ENCODE measurements at regions not wholly inside any gene's neighbourhood (a gene's known extent, or its start where the extent isn't known, plus 50 kb on each side); places are given as distances from the start of the nearest gene placed in this dataset.

- Histone ChIP-seq H3K79me2 (ENCODE audit: insufficient read depth, low read length) (no peaks in the 10 kb centered on the region), H3K4me3 (ENCODE audit: insufficient read depth, low read length) (no peak overlapping the region), H3K27me3 (ENCODE audit: insufficient read depth, low read length) (no peaks in the 10 kb centered on the region), H2AFZ (ENCODE audit: low read length) (no peak overlapping the region), H3K27ac (ENCODE audit: low read depth, low read length) (no peak overlapping the region), H4K20me1 (ENCODE audit: insufficient read depth, low read length) (no peaks in the 10 kb centered on the region), H3K4me1 (ENCODE audit: insufficient read depth, low read length) (no peaks in the 10 kb centered on the region), H3K36me3 (ENCODE audit: insufficient read depth, low read length) (no peaks in the 10 kb centered on the region), H3K4me2 (ENCODE audit: insufficient read depth, low read length) (no peak overlapping the region), H3K9me3 (ENCODE audit: low read depth, low read length) (peaks cover 4% of the 10 kb centered on the region)
- no peak for TF ChIP-seq CTCF (IDR thresholded peaks at IDR 0.05; ENCODE audit: extremely low read depth, low read depth, low read length)
- no peak for DNase-seq (ENCODE audit: insufficient read length, low spot score, missing footprints)
Observed at GRCh38 chr12:5374713-5375112, 57.2 kb upstream of the NTF3 start.

- H3K27ac ChIP-seq (ENCODE audit: low read depth, low read length) = no peak overlapping the region
- TF ChIP-seq CTCF (IDR thresholded peaks at IDR 0.05; ENCODE audit: extremely low read depth, low read depth, low read length) = no peak
- peaks cover 2% of the 10 kb centered on the region for H3K9me3 ChIP-seq (ENCODE audit: low read depth, low read length)
- H4K20me1 ChIP-seq (ENCODE audit: insufficient read depth, low read length) = no peaks in the 10 kb centered on the region
- H3K36me3 ChIP-seq (ENCODE audit: insufficient read depth, low read length) = no peaks in the 10 kb centered on the region
- no peak overlapping the region for H3K4me3 ChIP-seq (ENCODE audit: insufficient read depth, low read length)
- H3K4me2 ChIP-seq (ENCODE audit: insufficient read depth, low read length) = no peak overlapping the region
- no peak overlapping the region for H2AFZ ChIP-seq (ENCODE audit: low read length)
- no peaks in the 10 kb centered on the region for H3K27me3 ChIP-seq (ENCODE audit: insufficient read depth, low read length)
- no peak for DNase-seq (ENCODE audit: insufficient read length, low spot score, missing footprints)
- H3K79me2 ChIP-seq (ENCODE audit: insufficient read depth, low read length) = no peaks in the 10 kb centered on the region
- no peaks in the 10 kb centered on the region for H3K4me1 ChIP-seq (ENCODE audit: insufficient read depth, low read length)
Observed at GRCh38 chr12:5375547-5376295, 56.2 kb upstream of the NTF3 start.

- Histone ChIP-seq H3K4me3 (ENCODE audit: insufficient read depth, low read length) (no peak overlapping the region), H3K9me3 (ENCODE audit: low read depth, low read length) (peaks cover 2% of the 10 kb centered on the region), H3K27ac (ENCODE audit: low read depth, low read length) (no peak overlapping the region), H3K27me3 (ENCODE audit: insufficient read depth, low read length) (no peaks in the 10 kb centered on the region), H2AFZ (ENCODE audit: low read length) (no peak overlapping the region), H3K79me2 (ENCODE audit: insufficient read depth, low read length) (no peaks in the 10 kb centered on the region), H3K4me1 (ENCODE audit: insufficient read depth, low read length) (no peaks in the 10 kb centered on the region), H3K4me2 (ENCODE audit: insufficient read depth, low read length) (no peak overlapping the region), H3K36me3 (ENCODE audit: insufficient read depth, low read length) (no peaks in the 10 kb centered on the region), H4K20me1 (ENCODE audit: insufficient read depth, low read length) (no peaks in the 10 kb centered on the region)
- no peak for DNase-seq (ENCODE audit: insufficient read length, low spot score, missing footprints)
- TF ChIP-seq CTCF (IDR thresholded peaks at IDR 0.05; ENCODE audit: extremely low read depth, low read depth, low read length) = no peak
Observed at GRCh38 chr12:5376591-5377207, 55.2 kb upstream of the NTF3 start.

GRCh38 chr12:5377997-5378592 is 53.8 kb upstream of the NTF3 start:
- Histone ChIP-seq H3K4me3 (ENCODE audit: insufficient read depth, low read length) (no peak overlapping the region), H3K27me3 (ENCODE audit: insufficient read depth, low read length) (no peaks in the 10 kb centered on the region), H2AFZ (ENCODE audit: low read length) (no peak overlapping the region), H3K79me2 (ENCODE audit: insufficient read depth, low read length) (no peaks in the 10 kb centered on the region), H3K27ac (ENCODE audit: low read depth, low read length) (no peak overlapping the region), H3K36me3 (ENCODE audit: insufficient read depth, low read length) (no peaks in the 10 kb centered on the region), H3K9me3 (ENCODE audit: low read depth, low read length) (peaks cover 2% of the 10 kb centered on the region), H3K4me2 (ENCODE audit: insufficient read depth, low read length) (no peak overlapping the region), H4K20me1 (ENCODE audit: insufficient read depth, low read length) (no peaks in the 10 kb centered on the region), H3K4me1 (ENCODE audit: insufficient read depth, low read length) (no peaks in the 10 kb centered on the region)
- DNase-seq (ENCODE audit: insufficient read length, low spot score, missing footprints) = no peak
- TF ChIP-seq CTCF (IDR thresholded peaks at IDR 0.05; ENCODE audit: extremely low read depth, low read depth, low read length) = no peak

Data from osteoblast (primary cell).